SK-N-MC (cell line): ENCODE measurements at regions not wholly inside any gene's neighbourhood (a gene's known extent, or its start where the extent isn't known, plus 50 kb on each side); places are given as distances from the start of the nearest gene placed in this dataset.

ENCODE experiments used
- EZH2 ChIP-seq: fragments of 200-600 bp; sonication (generic); IDR thresholded peaks from one replicate; pipeline ENCODE4 v1.6.1; 2017; ENCODE audit warnings: antibody characterized with exemption
- FOXP2 ChIP-seq: optimal IDR thresholded peaks from 2 replicates; pipeline ENCODE3; 2011; ENCODE audit warnings: mild to moderate bottlenecking, moderate library complexity; ENCODE audit not compliant: insufficient read depth; ENCODE audit errors: extremely low read length, control extremely low read depth
- POLR2AphosphoS5 ChIP-seq: IDR thresholded peaks from 2 replicates; pipeline ENCODE4 v1.6.1; 2012; ENCODE audit warnings: mild to moderate bottlenecking, low read depth, low read length, borderline replicate concordance

GRCh38 chr7:114140561-114140960 is 221.8 kb upstream of the PPP1R3A start:
- TF ChIP-seq EZH2 (no peak), POLR2AphosphoS5 (no peak), FOXP2 (no peak)
